ENCODE measurements at regions not wholly inside any gene's neighbourhood (a gene's known extent, or its start where the extent isn't known, plus 50 kb on each side); places are given as distances from the start of the nearest gene placed in this dataset.

GRCh38 chr5:3393920-3394597 is 201.6 kb upstream of the IRX1 start:
- H3K79me1 ChIP-seq (ENCODE audit: low read depth, low read length) = no peaks in the 10 kb centered on the region
- CTCF ChIA-PET (ENCODE audit: partially characterized antibody) = interaction anchor here (0.6 to 1.5 kb wide), 6 partner anchors 8 to 196 kb away, joined by 3 to 4 read pairs (median 3); no protein-coding TSS in a partner anchor
- H3K4me3 ChIP-seq (ENCODE audit: extremely low read depth in 1 of 4, insufficient read depth in 2 of 4, low read depth in 3 of 4, low read length in 4 of 4) = no peak overlapping the region
- H4K20me1 ChIP-seq (replicated peaks in 1 of 2; ENCODE audit: control insufficient read depth in 1 of 2, insufficient read depth in 2 of 2, low read length in 2 of 2) = no peaks in the 10 kb centered on the region
- H3K23me2 ChIP-seq (ENCODE audit: low read depth, low read length) = no peaks in the 10 kb centered on the region
- H3K27me3 ChIP-seq (replicated peaks in 1 of 4; ENCODE audit: control insufficient read depth in 3 of 4, extremely low read depth in 1 of 4, insufficient read depth in 3 of 4, low read length in 3 of 4) = no peaks in the 10 kb centered on the region
- no peak overlapping the region for H3K4ac ChIP-seq (replicated peaks; ENCODE audit: insufficient read length, low read depth, low read length)
- TF ChIP-seq TCF12 (IDR thresholded peaks at IDR 0.05; ENCODE audit: low read depth, low read length) = no peak
- TF ChIP-seq CTCF (IDR thresholded peaks at IDR 0.05; ENCODE audit: control extremely low read depth in 1 of 3, insufficient read depth in 1 of 3, low read depth in 1 of 3, low read length in 3 of 3) = no peak
- no peak for TF ChIP-seq POLR2A (IDR thresholded peaks at IDR 0.05; ENCODE audit: control extremely low read depth in 1 of 2, low read depth in 2 of 2, low read length in 2 of 2)
- TF ChIP-seq KDM4A (IDR thresholded peaks at IDR 0.05; ENCODE audit: low read depth, low read length, severe bottlenecking) = no peak
- H3K79me2 ChIP-seq (ENCODE audit: control insufficient read depth in 1 of 2, insufficient read depth in 2 of 2, low read length in 2 of 2) = no peaks in the 10 kb centered on the region
- FAIRE-seq = no peak
- H3K9ac ChIP-seq (replicated peaks in 1 of 4; ENCODE audit: extremely low read depth in 1 of 4, low read depth in 3 of 4, low read length in 3 of 4) = no peak overlapping the region
- H3K4me1 ChIP-seq (replicated peaks in 1 of 4; ENCODE audit: control insufficient read depth in 3 of 4, insufficient read depth in 4 of 4, low read length in 3 of 4) = peaks cover 0 to 14% (median 9%) of the 10 kb centered on the region in 4 experiments; a peak in 6 of 7 replicates
- no peak overlapping the region for H3K18ac ChIP-seq (ENCODE audit: extremely low read depth, low read length)
- H3K56ac ChIP-seq (replicated peaks; ENCODE audit: insufficient read length, low read depth, low read length) = no peak overlapping the region
- H3K27ac ChIP-seq (ENCODE audit: low read depth, low read length) = no peak overlapping the region
- no peak overlapping the region; the same call in 1 of the 2 replicates for H2AFZ ChIP-seq (ENCODE audit: low read length)
- POLR2A ChIA-PET (ENCODE audit: partially characterized antibody) = no interaction called here
- no peak overlapping the region for H3K4me2 ChIP-seq (ENCODE audit: insufficient read depth in 1 of 2, low read depth in 2 of 2, low read length in 2 of 2)
- 78% methylated on average over 24 of the region's 24 CpGs; no CpG with 5 or more reads in 1 of the 2 experiments for WGBS, 2 experiments (ENCODE audit: extremely low coverage in 1 of 2, insufficient coverage in 1 of 2, insufficient read length in 1 of 2, insufficient replicate concordance in 2 of 2, low coverage in 1 of 2, low lambda C conversion rate in 2 of 2, missing lambda C conversion rate in 1 of 2)
- no peak overlapping the region for H4K5ac ChIP-seq (ENCODE audit: insufficient read length, low read depth, low read length)
- DNase-seq (ENCODE audit: low read depth in 1 of 2, low spot score in 2 of 2) = no peak
- no peak overlapping the region for H2BK120ac ChIP-seq (replicated peaks; ENCODE audit: low read depth, low read length)
- no peak overlapping the region for H3K14ac ChIP-seq (ENCODE audit: insufficient read length)
- no peak overlapping the region for H2BK12ac ChIP-seq (ENCODE audit: low read depth, low read length)
- no peaks in the 10 kb centered on the region for H3K9me3 ChIP-seq (ENCODE audit: insufficient read depth in 2 of 2, low read depth in 1 of 2, low read length in 1 of 2)
- H3K23ac ChIP-seq (ENCODE audit: insufficient read length) = no peak overlapping the region
- no peak overlapping the region for H2BK15ac ChIP-seq (ENCODE audit: low read length)
- no peak overlapping the region for H4K91ac ChIP-seq (replicated peaks; ENCODE audit: insufficient read length, low read length)
- H2AK5ac ChIP-seq (ENCODE audit: low read depth, low read length) = no peak overlapping the region
- H3K36me3 ChIP-seq (ENCODE audit: control insufficient read depth in 2 of 4, insufficient read depth in 4 of 4, low read length in 3 of 4) = no peaks in the 10 kb centered on the region
- H2BK20ac ChIP-seq (ENCODE audit: low read length) = no peak overlapping the region
- H4K8ac ChIP-seq (ENCODE audit: extremely low read depth, insufficient read depth, low read length) = no peak overlapping the region
- no peak overlapping the region for H2BK5ac ChIP-seq (ENCODE audit: low read depth, low read length)
